SU-DHL-6 (cell line): ENCODE measurements at regions not wholly inside any gene's neighbourhood (a gene's known extent, or its start where the extent isn't known, plus 50 kb on each side); places are given as distances from the start of the nearest gene placed in this dataset.

Source experiments
- H2AFZ ChIP-seq: fragments of 200-600 bp; sonication (generic); 2 replicates; pipeline ENCODE4 v1.6.1; 2014; ENCODE audit warnings: low read depth, mild to moderate bottlenecking, moderate library complexity, mixed read lengths, antibody characterized with exemption, low read length; ENCODE audit not compliant: severe bottlenecking
- H3F3A ChIP-seq: fragments of 200-600 bp; shearing (Covaris generic); 2 replicates; pipeline ENCODE4 v1.6.0; 2016; ENCODE audit warnings: antibody characterized with exemption, mild to moderate bottlenecking; ENCODE audit not compliant: insufficient read depth
- H3K27ac ChIP-seq: fragments of 200-600 bp; sonication (generic); 2 replicates; pipeline ENCODE4 v1.5.1; 2016; ENCODE audit warnings: low read depth, mild to moderate bottlenecking, low read length, moderate library complexity, mixed read lengths
- H3K27me3 ChIP-seq: fragments of 200-600 bp; sonication (generic), shearing (Covaris generic); 2 replicates; pipeline ENCODE4 v1.6.0; 2014; ENCODE audit warnings: mild to moderate bottlenecking, low read length
- H3K36me3 ChIP-seq: fragments of 200-600 bp; sonication (generic); 2 replicates; pipeline ENCODE4 v1.6.1; 2014; ENCODE audit warnings: mild to moderate bottlenecking, low read length, mixed read lengths
- H3K4me2 ChIP-seq: fragments of 300-600, 200-600 bp; shearing (Covaris generic), sonication (generic); 2 replicates; pipeline ENCODE4 v1.6.0; 2014; ENCODE audit warnings: low read length, low read depth, mild to moderate bottlenecking; ENCODE audit not compliant: poor library complexity, severe bottlenecking
- H3K4me3 ChIP-seq: fragments of 200-600 bp; sonication (generic); 2 replicates; pipeline ENCODE4 v1.5.1; 2014; ENCODE audit warnings: antibody characterized with exemption, low read length, mild to moderate bottlenecking, mixed read lengths; ENCODE audit not compliant: insufficient read depth, poor library complexity, severe bottlenecking
- H3K79me2 ChIP-seq: fragments of 200-600 bp; sonication (generic); 2 replicates; pipeline ENCODE4 v1.6.1; 2014; ENCODE audit warnings: mild to moderate bottlenecking, low read length, moderate library complexity; ENCODE audit not compliant: insufficient read depth
- H3K9ac ChIP-seq: fragments of 200-600 bp; sonication (generic); 2 replicates; pipeline ENCODE4 v1.7.0; 2014; ENCODE audit warnings: mild to moderate bottlenecking, low read length
- H3K9me2 ChIP-seq: fragments of 200-600 bp; sonication (generic); replicated peaks from 2 replicates; pipeline ENCODE4 v1.6.1; 2014; ENCODE audit warnings: low read length; ENCODE audit not compliant: insufficient read depth
- H3K9me3 ChIP-seq: fragments of 200-600 bp; sonication (generic); 2 replicates; pipeline ENCODE4 v1.6.1; 2014; ENCODE audit warnings: low read length, mixed read lengths; ENCODE audit not compliant: insufficient read depth
- H4K20me1 ChIP-seq: fragments of 200-600 bp; sonication (generic); 2 replicates; pipeline ENCODE4 v1.6.1; 2014; ENCODE audit warnings: low read depth, mild to moderate bottlenecking, antibody characterized with exemption, low read length, moderate library complexity, mixed read lengths
- EZH2phosphoT487 ChIP-seq: fragments of 200-600 bp; sonication (generic), shearing (Covaris generic); conservative IDR thresholded peaks from 2 replicates; pipeline ENCODE4 v1.6.1; 2018; ENCODE audit warnings: mild to moderate bottlenecking, antibody characterized with exemption, low read length, moderate library complexity, mixed read lengths
- TF ChIP-seq, protein P1 (sequence below): fragments of 200-600 bp; sonication (generic); IDR thresholded peaks from one replicate; pipeline ENCODE4 v1.5.1; 2017; ENCODE audit warnings: antibody characterized with exemption, mild to moderate bottlenecking, low read length, moderate library complexity; ENCODE audit not compliant: insufficient read depth, poor library complexity, severe bottlenecking

DNA sequence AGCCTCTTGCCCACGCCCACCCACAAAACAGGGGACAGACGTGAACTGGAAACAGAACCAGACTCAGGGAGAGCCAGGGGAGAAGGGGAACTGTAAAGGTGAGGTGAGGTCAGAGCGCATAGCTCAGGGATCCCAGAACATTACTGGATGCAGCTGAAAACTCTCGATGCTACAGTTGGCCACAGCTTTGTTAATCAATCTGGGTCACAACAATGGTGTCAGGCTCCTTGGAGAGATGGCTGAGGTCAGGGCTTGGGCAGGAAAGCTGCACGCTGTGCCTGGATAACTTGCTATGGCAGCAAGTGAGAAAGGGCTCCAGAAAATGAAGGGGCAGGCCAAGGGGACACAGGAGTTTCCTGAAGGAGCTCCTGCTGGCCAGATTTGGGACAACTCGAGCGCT is 263.3 kb downstream of the TFCP2L1 start:
- TF ChIP-seq EZH2phosphoT487, result no peak
- TF ChIP-seq, protein P1, sequence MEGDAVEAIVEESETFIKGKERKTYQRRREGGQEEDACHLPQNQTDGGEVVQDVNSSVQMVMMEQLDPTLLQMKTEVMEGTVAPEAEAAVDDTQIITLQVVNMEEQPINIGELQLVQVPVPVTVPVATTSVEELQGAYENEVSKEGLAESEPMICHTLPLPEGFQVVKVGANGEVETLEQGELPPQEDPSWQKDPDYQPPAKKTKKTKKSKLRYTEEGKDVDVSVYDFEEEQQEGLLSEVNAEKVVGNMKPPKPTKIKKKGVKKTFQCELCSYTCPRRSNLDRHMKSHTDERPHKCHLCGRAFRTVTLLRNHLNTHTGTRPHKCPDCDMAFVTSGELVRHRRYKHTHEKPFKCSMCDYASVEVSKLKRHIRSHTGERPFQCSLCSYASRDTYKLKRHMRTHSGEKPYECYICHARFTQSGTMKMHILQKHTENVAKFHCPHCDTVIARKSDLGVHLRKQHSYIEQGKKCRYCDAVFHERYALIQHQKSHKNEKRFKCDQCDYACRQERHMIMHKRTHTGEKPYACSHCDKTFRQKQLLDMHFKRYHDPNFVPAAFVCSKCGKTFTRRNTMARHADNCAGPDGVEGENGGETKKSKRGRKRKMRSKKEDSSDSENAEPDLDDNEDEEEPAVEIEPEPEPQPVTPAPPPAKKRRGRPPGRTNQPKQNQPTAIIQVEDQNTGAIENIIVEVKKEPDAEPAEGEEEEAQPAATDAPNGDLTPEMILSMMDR, result no peak
- Histone ChIP-seq H4K20me1 (no peaks in the 10 kb centered on the region), H3K4me3 (no peak overlapping the region), H3F3A (no peaks in the 10 kb centered on the region), H3K9me2 (no peaks in the 10 kb centered on the region), H3K4me2 (no peak overlapping the region), H2AFZ (no peak overlapping the region), H3K79me2 (no peaks in the 10 kb centered on the region), H3K27ac (no peak overlapping the region), H3K9me3 (no peaks in the 10 kb centered on the region), H3K36me3 (no peaks in the 10 kb centered on the region), H3K27me3 (no peaks in the 10 kb centered on the region), H3K9ac (no peak overlapping the region)

DNA sequence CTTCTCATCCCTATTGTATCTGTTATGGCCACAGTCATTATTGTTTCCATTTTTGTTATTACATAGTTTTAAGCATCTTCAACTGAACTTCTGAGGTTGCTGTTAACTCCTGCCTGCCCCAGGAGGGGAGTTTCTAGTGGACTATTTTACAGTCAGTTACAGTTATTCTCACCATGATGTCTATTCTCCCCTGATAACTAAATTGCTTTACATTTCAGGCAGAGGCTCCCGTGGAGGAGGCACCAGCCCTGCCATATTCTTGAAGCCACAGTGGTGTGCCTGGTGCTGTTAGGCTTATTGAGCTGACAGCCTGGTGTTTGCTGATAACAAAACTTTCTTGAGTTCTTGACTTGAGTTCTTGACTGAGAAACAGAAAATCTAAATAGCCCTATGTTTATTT is 256.4 kb downstream of the TFCP2L1 start:
- no peak overlapping the region for H3K27ac ChIP-seq
- H3F3A ChIP-seq, result no peaks in the 10 kb centered on the region
- H4K20me1 ChIP-seq, result no peaks in the 10 kb centered on the region
- TF ChIP-seq, protein P1, result no peak
- TF ChIP-seq EZH2phosphoT487, result no peak
- no peaks in the 10 kb centered on the region for H3K9me3 ChIP-seq
- no peak overlapping the region for H3K4me3 ChIP-seq
- H3K27me3 ChIP-seq, result 0 out of 2 replicates have a peak, but pooled peaks cover 4% of the 10 kb centered on the region
- no peak overlapping the region for H2AFZ ChIP-seq
- no peaks in the 10 kb centered on the region for H3K9me2 ChIP-seq
- H3K9ac ChIP-seq, result no peak overlapping the region
- no peaks in the 10 kb centered on the region for H3K36me3 ChIP-seq
- H3K79me2 ChIP-seq, result no peaks in the 10 kb centered on the region
- H3K4me2 ChIP-seq, result no peak overlapping the region

DNA sequence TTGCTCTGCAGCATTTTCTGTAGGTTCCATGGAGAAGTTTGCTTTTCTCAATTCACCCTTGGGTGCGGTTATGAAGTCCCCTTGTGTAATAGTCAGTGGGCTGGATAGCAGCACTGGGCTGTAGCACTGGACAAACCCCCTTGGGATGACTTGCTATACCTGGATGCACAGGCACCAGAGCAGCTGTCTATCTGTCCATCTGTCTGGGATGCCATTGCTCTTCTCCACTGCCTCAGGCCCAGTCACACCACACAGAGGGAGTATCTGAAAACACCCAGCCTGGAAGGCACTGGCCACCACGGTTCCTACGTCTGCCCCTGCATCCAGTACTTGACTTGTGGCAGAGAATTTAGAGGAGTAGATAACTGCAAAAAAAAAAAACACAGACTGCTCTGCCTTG is 254.5 kb downstream of the TFCP2L1 start:
- Histone ChIP-seq H3K79me2 (no peaks in the 10 kb centered on the region), H2AFZ (no peak overlapping the region), H3F3A (no peaks in the 10 kb centered on the region), H3K9me3 (no peaks in the 10 kb centered on the region), H3K9me2 (no peaks in the 10 kb centered on the region), H3K4me2 (no peak overlapping the region), H3K9ac (no peak overlapping the region), H3K27me3 (0 out of 2 replicates have a peak, but pooled peaks cover 4% of the 10 kb centered on the region), H3K36me3 (no peaks in the 10 kb centered on the region), H3K4me3 (no peak overlapping the region), H3K27ac (no peak overlapping the region), H4K20me1 (no peaks in the 10 kb centered on the region)
- TF ChIP-seq, protein P1, result no peak
- TF ChIP-seq EZH2phosphoT487, result no peak
